ENCODE measurements at regions not wholly inside any gene's neighbourhood (a gene's known extent, or its start where the extent isn't known, plus 50 kb on each side); places are given as distances from the start of the nearest gene placed in this dataset.

- no peak for TF ChIP-seq POLR2A (IDR thresholded peaks at IDR 0.05; ENCODE audit: low read depth, low read length)
- no peak for TF ChIP-seq POLR2AphosphoS5 (IDR thresholded peaks at IDR 0.05; ENCODE audit: low read depth, low read length)
- TF ChIP-seq SPI1 (IDR thresholded peaks at IDR 0.05; ENCODE audit: low read depth, low read length) = no peak
- TF ChIP-seq TAF1 (IDR thresholded peaks at IDR 0.05; ENCODE audit: low read depth, low read length) = no peak
- no peak for TF ChIP-seq POU2F2 (IDR thresholded peaks at IDR 0.05; ENCODE audit: low read depth, low read length)
- no peak for TF ChIP-seq PAX5 (IDR thresholded peaks at IDR 0.05; ENCODE audit: insufficient read depth, low read length, severe bottlenecking)
Measured at GRCh38 chr18:61664419-61665084, 228.3 kb downstream of the RNF152 start.
